A673 (cell line): ENCODE measurements at regions not wholly inside any gene's neighbourhood (a gene's known extent, or its start where the extent isn't known, plus 50 kb on each side); places are given as distances from the start of the nearest gene placed in this dataset.

Experiments used
- CTCF ChIP-seq: fragments of 300-800, 200-600 bp; sonication (generic); conservative IDR thresholded peaks from 2 replicates; pipeline ENCODE4 v1.5.1; 2017; ENCODE audit warnings: low read depth, mild to moderate bottlenecking, antibody characterized with exemption, low read length, moderate library complexity, mixed read lengths
- EZH2 ChIP-seq: fragments of 200-600 bp; sonication (generic); IDR thresholded peaks from 2 replicates; pipeline ENCODE4 v1.6.1; 2017; ENCODE audit warnings: borderline replicate concordance, low read depth, mild to moderate bottlenecking, mixed read lengths, antibody characterized with exemption, low read length; ENCODE audit not compliant: poor library complexity, severe bottlenecking

GRCh38 chr19:23563326-23563725 is 123.7 kb downstream of the ZNF675 start:
- TF ChIP-seq EZH2 (no peak), CTCF (no peak)
